ENCODE measurements at regions not wholly inside any gene's neighbourhood (a gene's known extent, or its start where the extent isn't known, plus 50 kb on each side); places are given as distances from the start of the nearest gene placed in this dataset.

DNA sequence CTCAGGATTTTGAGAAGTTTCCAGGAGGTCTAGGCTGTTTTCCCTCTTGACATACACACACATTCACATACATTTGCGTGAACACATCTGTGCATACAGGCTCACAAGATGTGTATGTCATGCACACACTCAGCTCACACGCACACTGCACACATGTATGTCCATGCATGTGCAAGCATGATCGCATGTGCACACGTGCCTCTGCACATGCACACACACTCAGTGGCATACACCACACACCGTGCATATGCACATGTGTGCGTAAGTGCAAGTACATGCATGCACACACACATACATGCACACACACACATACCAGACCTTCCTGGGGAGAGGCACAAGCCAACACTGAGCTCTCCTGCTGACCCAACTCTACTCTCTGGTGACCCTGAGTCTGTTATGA lies 171.4 kb downstream of the RBFOX3 start:
- no peak overlapping the region for H2AFZ ChIP-seq (ENCODE audit: low read length)
- TF ChIP-seq, protein P1, sequence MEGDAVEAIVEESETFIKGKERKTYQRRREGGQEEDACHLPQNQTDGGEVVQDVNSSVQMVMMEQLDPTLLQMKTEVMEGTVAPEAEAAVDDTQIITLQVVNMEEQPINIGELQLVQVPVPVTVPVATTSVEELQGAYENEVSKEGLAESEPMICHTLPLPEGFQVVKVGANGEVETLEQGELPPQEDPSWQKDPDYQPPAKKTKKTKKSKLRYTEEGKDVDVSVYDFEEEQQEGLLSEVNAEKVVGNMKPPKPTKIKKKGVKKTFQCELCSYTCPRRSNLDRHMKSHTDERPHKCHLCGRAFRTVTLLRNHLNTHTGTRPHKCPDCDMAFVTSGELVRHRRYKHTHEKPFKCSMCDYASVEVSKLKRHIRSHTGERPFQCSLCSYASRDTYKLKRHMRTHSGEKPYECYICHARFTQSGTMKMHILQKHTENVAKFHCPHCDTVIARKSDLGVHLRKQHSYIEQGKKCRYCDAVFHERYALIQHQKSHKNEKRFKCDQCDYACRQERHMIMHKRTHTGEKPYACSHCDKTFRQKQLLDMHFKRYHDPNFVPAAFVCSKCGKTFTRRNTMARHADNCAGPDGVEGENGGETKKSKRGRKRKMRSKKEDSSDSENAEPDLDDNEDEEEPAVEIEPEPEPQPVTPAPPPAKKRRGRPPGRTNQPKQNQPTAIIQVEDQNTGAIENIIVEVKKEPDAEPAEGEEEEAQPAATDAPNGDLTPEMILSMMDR (conservative IDR thresholded peaks at IDR 0.05; ENCODE audit: low read length) = no peak
- no peak for TF ChIP-seq EZH2phosphoT487 (IDR thresholded peaks at IDR 0.05; ENCODE audit: borderline replicate concordance)
- no peak overlapping the region for H3K4me3 ChIP-seq (ENCODE audit: low read length, poor library complexity, severe bottlenecking)
- no peaks in the 10 kb centered on the region for H4K20me1 ChIP-seq (ENCODE audit: insufficient read depth, low read length, poor library complexity, severe bottlenecking)
- H3K4me2 ChIP-seq (ENCODE audit: low read depth, low read length, poor library complexity, severe bottlenecking) = no peak overlapping the region
- no peaks in the 10 kb centered on the region for H3F3A ChIP-seq (ENCODE audit: low read depth)
- no peaks in the 10 kb centered on the region for H3K9me2 ChIP-seq (replicated peaks; ENCODE audit: low read depth, low read length)
- H3K79me2 ChIP-seq (ENCODE audit: insufficient read depth, low read length) = no peaks in the 10 kb centered on the region
- H3K36me3 ChIP-seq (ENCODE audit: insufficient read depth, low read length) = no peaks in the 10 kb centered on the region
- H3K4me1 ChIP-seq (ENCODE audit: insufficient read depth, low read length, poor library complexity, severe bottlenecking) = no peaks in the 10 kb centered on the region
- no peaks in the 10 kb centered on the region for H3K27me3 ChIP-seq (ENCODE audit: insufficient read depth, low read length, poor library complexity, severe bottlenecking)
- H3K9me3 ChIP-seq (ENCODE audit: insufficient read depth, low read depth, low read length) = no peaks in the 10 kb centered on the region
- no peak overlapping the region for H3K9ac ChIP-seq (ENCODE audit: low read depth, low read length, poor library complexity, severe bottlenecking)

DNA sequence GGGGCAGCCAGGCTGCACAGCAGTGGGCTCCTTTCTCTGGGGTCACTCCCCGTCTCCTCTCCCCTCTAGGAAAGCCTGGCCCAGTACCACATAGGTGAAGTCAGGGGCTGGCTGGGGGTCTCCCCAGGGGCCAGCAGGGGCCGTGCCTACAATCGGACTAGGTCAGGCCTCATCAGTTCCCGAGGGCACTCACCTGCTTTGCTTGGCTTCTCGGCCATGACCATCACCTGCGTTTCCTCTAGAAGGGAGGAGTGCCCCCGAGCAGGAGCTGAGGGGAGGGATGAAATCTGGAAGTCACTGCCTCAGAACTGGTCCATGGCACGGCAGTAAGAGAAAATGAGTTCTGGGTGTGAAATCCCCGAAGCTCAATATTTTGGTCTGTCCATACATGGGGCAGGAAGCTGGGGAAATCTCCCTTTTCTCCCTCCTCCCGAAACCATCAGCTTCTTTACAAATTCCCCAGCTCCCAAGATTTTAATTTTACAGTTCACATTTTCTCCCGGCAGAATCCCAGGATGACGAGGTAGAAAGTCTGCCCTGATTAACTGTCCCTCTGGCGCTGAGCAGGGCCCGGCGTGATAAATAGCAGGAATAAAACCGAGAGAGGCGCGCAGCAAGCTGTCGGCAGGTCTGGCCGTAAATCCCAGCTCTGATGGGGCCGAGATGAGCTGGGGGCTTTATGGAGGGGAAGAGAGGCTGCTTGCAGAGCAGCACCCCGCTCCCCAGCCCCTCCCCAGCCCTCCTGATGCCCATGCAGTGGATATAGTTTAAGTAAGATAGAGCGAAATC lies 172.1 kb downstream of the RBFOX3 start:
- H3K4me3 ChIP-seq (ENCODE audit: low read length, poor library complexity, severe bottlenecking) = no peak overlapping the region
- H3K9me2 ChIP-seq (replicated peaks; ENCODE audit: low read depth, low read length) = no peaks in the 10 kb centered on the region
- no peak overlapping the region for H2AFZ ChIP-seq (ENCODE audit: low read length)
- H3K79me2 ChIP-seq (ENCODE audit: insufficient read depth, low read length) = no peaks in the 10 kb centered on the region
- no peaks in the 10 kb centered on the region for H3K27me3 ChIP-seq (ENCODE audit: insufficient read depth, low read length, poor library complexity, severe bottlenecking)
- H3K9me3 ChIP-seq (ENCODE audit: insufficient read depth, low read depth, low read length) = no peaks in the 10 kb centered on the region
- H3K4me1 ChIP-seq (ENCODE audit: insufficient read depth, low read length, poor library complexity, severe bottlenecking) = no peaks in the 10 kb centered on the region
- no peak overlapping the region for H3K4me2 ChIP-seq (ENCODE audit: low read depth, low read length, poor library complexity, severe bottlenecking)
- TF ChIP-seq, protein P1 (conservative IDR thresholded peaks at IDR 0.05; ENCODE audit: low read length) = no peak
- no peak for TF ChIP-seq EZH2phosphoT487 (IDR thresholded peaks at IDR 0.05; ENCODE audit: borderline replicate concordance)
- no peaks in the 10 kb centered on the region for H4K20me1 ChIP-seq (ENCODE audit: insufficient read depth, low read length, poor library complexity, severe bottlenecking)
- H3K36me3 ChIP-seq (ENCODE audit: insufficient read depth, low read length) = no peaks in the 10 kb centered on the region
- no peaks in the 10 kb centered on the region for H3F3A ChIP-seq (ENCODE audit: low read depth)
- no peak overlapping the region for H3K9ac ChIP-seq (ENCODE audit: low read depth, low read length, poor library complexity, severe bottlenecking)

DNA sequence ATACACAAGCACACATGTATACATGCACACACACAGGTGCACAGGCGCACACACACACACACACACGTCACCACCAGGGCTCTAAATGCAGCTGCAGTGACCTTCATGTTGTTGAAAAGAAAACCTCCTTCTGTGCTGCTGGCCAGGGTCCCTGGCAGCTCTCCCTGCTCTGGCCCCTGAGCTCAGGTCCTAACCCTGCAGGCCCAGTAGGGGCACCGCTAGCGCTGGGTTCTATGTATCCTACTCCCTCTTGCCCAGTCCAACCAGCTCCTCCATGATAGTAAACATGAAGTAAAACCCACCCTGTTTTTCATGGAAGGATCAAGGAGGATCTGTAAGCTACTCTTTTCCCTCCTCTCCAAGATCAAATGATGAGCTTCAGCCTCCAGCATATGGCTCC lies 172.8 kb downstream of the RBFOX3 start:
- no peaks in the 10 kb centered on the region for H3K9me2 ChIP-seq (replicated peaks; ENCODE audit: low read depth, low read length)
- no peaks in the 10 kb centered on the region for H3K27me3 ChIP-seq (ENCODE audit: insufficient read depth, low read length, poor library complexity, severe bottlenecking)
- TF ChIP-seq, protein P1 (conservative IDR thresholded peaks at IDR 0.05; ENCODE audit: low read length) = no peak; the same call in 1 of the 2 replicates
- no peak for TF ChIP-seq EZH2phosphoT487 (IDR thresholded peaks at IDR 0.05; ENCODE audit: borderline replicate concordance)

More for the DNA sequence above, 172.8 kb downstream of the RBFOX3 start:
- Histone ChIP-seq H3K4me1 (ENCODE audit: insufficient read depth, low read length, poor library complexity, severe bottlenecking) (no peaks in the 10 kb centered on the region), H2AFZ (ENCODE audit: low read length) (no peak overlapping the region), H3K4me3 (ENCODE audit: low read length, poor library complexity, severe bottlenecking) (no peak overlapping the region), H3K9ac (ENCODE audit: low read depth, low read length, poor library complexity, severe bottlenecking) (no peak overlapping the region), H3K9me3 (ENCODE audit: insufficient read depth, low read depth, low read length) (no peaks in the 10 kb centered on the region), H4K20me1 (ENCODE audit: insufficient read depth, low read length, poor library complexity, severe bottlenecking) (no peaks in the 10 kb centered on the region), H3F3A (ENCODE audit: low read depth) (no peaks in the 10 kb centered on the region), H3K79me2 (ENCODE audit: insufficient read depth, low read length) (no peaks in the 10 kb centered on the region), H3K36me3 (ENCODE audit: insufficient read depth, low read length) (no peaks in the 10 kb centered on the region), H3K4me2 (ENCODE audit: low read depth, low read length, poor library complexity, severe bottlenecking) (no peak overlapping the region)
